ENCODE measurements at regions not wholly inside any gene's neighbourhood (a gene's known extent, or its start where the extent isn't known, plus 50 kb on each side); places are given as distances from the start of the nearest gene placed in this dataset.
A peak's percentile ranks its signal among the peaks of the same experiment; 100 is the strongest.

GRCh38 chr13:44237881-44238421, 135.7 kb upstream of the SERP2 start:
- DNase-seq (ENCODE audit: low read depth), result no peak

DNA sequence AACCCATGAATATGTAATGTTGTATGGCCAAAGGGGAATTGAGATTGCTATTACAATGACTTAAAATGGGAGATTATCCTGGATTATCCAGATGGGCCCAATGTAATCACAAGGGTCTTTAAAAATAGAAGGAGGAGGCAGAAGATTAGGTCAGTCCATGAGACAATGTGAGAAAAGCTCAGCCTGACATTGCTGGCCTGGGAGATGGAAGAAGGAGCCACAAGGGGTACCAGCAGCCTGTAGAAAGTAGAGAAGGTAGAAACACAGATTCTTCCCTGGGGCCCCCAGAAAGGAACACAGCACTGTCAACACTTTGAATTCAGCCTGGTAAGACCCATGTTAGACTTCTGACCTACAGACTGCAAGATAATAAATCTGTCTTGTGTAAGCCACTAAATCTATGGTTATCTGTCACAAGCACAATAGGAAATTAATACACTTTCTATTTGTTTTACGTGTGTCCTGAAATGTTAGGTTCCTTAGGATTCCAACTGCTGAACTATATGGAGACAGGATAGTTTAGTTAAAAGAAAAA, 132.9 kb upstream of the SERP2 start:
- no peak for DNase-seq (ENCODE audit: low read depth)

GRCh38 chr13:44241638-44242037, 132.0 kb upstream of the SERP2 start:
- no peak for DNase-seq (ENCODE audit: low read depth)

GRCh38 chr13:44242766-44243165, 130.9 kb upstream of the SERP2 start:
- no peak for DNase-seq (ENCODE audit: low read depth)

DNA sequence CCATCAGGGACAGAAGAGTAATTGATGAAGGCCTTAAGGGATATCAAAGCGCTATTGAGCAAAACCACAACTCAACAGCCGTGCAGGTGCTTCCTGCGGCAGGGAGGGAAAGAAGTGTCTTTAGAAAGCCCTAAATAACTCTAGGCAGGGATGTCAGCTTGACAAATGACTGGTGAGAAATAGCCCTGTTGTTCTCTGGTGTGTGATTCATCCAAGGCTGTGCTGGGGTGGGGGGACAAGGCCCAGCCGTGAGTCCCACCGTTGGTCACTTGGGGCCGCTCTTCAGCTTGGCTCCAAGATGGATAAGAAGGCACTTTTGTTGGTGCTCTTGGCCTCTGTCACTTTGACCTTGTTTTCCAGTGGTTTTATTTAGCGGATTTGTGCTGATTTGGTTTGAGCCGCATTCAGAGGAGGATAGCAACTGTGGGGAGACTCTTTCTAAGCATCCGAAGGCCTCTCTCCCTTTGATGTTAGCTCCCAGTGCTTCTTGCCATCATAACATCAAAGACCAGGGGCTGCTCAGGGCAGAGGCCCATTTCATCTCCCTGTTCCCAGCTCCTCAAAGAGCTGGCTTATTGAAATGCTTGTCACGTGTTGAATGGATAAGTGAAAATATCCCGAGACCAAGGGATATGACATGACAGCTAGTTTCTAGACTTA, 130.3 kb upstream of the SERP2 start:
- DNase-seq (ENCODE audit: low read depth), result peak; percentile 88

DNA sequence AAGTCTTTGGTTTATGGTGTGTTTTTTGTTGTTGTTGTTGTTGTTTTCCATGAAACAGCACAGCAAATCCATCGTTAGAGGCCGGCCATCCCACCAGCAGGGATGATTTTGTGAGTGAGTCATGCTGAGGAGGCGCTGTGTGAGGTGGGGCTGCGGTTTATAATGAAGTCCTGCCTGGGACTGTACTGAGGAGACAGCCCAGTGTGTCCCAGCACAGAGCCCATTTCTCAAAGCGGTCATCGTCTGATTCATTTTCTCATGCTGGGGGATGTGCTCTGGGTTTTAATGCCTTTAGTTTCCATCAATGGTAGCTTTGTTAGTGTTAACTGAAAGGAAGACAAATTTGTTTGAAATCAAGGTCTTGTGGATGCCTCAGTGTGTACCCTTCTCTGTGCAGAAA, 129.3 kb upstream of the SERP2 start:
- DNase-seq (ENCODE audit: low read depth), result no peak

DNA sequence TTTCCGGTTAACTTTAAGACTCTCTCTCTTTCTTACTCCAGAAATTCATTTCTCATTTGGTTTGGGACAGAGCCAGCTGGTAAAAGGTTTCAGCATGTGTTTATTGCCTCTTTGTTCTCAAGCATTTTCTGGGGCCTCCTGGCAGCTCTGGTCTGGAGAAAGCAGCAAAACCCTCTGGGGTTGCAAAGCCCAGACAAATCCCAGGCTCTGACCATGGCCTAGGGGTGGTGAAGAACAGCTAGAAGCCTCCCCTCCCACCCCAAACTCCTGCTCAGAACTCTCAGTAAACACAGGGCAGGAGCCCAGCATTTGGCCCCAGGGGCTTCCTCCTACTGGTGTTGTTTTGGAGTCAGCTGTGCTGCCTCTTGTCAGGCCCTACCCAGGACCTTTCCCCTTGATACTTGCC, 124.2 kb upstream of the SERP2 start:
- peak; percentile 77 for DNase-seq (ENCODE audit: low read depth)

DNA sequence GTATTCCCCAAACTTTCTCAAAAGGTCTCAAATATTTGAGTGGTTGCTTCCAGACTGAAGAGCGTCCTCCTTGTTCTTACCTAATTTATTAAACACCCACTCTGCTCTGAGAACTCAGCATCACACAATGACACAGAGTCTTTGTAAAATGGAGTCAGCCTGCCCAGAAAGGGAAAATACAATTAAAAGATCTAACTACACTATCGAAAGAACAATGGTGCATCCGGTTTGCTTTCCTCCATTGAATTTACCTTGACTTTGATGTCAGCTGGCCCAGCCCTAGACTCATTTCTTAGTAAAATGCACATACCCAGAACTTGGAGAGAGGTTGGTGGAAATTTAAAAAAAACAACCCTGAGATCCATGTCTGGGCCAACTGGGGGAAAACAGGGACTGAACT, 120.7 kb upstream of the SERP2 start:
- DNase-seq (ENCODE audit: low read depth), result no peak

DNA sequence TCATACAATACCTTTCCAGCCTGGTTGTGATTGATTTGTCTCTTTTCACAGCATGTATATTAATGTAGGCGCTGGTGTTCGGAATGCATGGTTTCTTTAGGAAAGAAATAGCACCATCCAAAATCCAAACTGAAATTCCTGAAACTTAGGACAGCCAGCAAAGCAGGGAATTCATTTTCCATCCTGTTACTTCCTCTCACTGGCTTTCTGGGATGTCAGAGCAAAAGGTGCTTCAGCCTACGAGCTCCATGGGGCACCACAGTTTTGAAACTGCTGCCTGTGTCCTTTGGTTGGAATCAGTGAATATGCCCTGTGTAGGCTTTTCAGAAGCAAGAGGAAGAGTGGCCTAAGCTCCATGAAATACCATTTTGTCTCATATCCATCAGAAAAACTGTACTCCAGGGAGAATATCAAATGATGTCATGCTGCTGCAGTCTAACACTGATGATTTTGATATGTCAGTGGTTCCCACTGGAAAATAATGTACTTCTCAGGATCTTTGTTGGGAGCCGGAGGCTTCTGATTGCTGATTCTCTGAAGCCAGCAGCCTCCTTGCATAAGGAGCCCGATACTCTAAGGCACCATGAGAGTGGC, 117.8 kb upstream of the SERP2 start:
- DNase-seq (ENCODE audit: low read depth), result no peak

DNA sequence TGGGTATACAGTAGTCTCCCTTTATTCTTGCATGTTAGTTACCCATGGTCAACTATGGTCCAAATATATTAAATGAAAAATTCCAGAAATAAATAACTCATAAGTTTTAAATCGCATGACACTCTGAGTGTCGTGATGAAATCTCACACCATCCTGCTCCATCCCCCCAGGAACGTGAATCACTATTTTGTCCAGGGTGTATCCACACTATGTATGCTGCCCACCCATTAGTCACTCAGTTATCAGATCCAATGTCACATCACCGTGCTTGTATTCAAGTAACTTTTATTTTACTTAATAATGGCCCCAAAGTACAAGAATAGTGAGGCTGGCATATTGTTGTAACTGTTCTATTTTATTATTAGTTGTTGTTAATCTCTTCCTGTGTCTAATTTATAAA, 115.8 kb upstream of the SERP2 start:
- DNase-seq (ENCODE audit: low read depth), result no peak

DNA sequence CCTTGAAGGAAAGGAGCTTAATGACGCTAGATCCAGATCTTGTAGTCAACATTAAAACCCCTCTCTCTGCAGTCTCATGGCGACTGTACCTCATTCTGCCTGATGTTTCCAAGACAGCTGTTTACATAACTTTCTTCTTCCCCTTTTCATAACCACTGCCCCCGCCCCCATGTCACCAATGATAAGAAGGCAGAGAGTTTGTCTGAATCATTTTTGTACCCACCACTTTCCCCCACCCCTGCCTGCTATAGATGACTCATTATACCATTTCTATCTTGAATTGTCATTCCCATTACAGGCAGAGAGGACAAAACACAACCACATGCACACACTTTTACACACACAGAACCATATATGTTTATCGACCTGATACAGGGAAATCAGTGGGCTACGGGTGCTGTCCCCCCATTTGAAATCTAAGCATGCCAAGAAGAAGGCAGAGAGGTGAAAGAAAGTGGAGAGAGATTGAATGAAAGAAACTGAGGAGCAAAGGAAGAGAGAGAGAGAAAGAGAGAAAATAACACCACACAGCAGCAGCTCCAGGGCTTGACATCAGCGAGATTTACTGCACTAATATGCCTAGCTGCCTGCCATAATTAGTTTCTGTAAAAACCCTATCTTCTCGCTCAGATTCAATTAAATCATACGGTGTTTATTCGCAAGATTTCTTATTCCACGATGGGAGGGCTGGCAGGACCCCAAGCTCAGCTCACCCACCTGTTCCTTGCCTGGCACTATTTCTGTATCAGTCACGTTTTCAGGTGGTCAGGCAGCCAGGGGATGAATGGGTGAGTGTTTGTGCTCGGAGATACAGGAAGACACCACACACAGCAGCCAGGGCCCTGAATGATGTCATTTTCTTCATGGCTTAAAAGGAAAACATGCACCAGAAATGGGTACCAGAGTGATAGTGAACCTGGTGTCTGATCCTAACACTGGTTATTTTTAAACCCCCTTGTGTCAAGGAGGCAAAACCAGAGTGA, 114.3 kb upstream of the SERP2 start:
- DNase-seq (ENCODE audit: low read depth), result peak; percentile 58

GRCh38 chr13:44260336-44260735, 113.3 kb upstream of the SERP2 start:
- no peak for DNase-seq (ENCODE audit: low read depth)

DNA sequence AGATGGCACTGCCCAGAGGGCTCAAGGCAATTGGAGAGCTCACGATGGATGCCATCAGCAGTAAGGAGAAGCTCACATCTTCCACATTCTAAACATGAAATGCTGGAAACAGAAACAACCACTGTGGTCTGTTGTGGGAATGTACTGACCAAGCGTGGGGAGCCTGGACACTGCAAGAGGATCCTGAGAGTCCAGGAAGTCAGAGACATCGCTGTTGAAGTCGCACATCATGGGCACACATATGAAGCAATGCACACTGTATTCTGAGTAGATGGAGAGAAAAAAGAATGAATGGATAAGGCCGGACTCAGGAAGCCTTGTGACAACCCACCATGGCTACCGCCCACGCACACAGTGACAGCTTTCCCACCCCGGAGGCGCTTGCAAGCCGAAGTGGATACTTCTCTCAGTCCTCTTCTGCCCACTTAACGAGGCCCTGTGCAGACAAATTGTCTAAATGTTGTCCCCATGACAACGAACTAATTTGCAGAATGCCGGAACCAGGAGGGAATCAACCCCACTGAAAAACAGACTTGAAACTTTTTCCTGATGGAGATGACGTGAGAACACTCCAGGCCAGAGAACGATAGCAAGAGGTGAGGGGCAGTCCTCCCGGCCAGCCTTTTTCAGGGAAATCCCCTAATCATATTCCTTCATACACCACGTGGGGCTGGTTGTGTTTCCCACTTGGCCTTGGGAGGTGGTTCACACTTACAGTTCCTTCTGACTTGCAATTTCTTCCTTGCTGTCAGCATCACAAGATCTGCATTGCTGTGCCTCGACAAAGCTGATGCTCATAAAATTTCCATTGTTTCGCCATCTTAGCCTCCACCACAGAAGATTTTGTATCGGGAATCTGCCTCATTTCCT, 109.6 kb upstream of the SERP2 start:
- no peak for DNase-seq (ENCODE audit: low read depth)

DNA sequence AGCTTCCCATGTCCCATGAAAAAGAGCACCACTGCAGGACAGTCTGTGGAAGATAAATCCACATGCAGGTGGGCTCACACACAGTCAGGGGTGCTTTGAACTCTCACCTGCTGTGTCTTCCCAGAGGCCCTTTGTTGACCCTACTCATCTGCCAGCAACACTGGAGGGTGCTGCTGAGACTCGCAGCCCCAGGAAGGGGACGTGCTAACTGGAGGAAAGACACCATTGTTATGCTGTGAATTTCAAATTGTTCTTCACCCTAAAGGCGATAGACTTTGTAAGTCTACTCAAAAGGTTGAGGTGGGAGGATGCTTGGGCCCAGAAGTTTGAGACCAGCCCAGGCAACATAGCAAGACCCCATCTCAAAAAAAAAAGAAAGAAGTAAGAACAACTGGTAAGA, 107.3 kb upstream of the SERP2 start:
- DNase-seq (ENCODE audit: low read depth), result no peak

DNA sequence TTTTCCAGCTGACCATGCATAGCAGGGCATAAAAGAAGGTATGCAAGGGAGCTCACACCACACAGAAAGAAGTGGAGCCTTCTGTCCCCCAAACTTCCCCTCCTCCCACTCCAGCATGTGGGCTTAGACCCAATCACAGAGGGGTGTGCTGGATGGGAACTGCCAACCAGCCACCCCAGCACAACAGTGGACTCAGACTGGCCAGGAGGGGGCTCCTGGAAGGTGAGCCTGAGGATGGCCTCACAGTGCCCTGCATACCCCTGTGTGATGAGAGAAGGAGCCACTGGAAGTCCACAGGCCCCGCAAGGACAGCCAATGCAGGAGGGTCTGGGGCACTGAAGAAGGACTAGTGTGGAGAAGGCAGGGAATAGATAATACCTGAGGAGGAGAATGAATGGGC, 106.9 kb upstream of the SERP2 start:
- no peak for DNase-seq (ENCODE audit: low read depth)

- DNase-seq (ENCODE audit: low read depth), result no peak
These were observed 106.4 kb upstream of the SERP2 start for GRCh38 chr13:44267203-44267602.

- peak; percentile 69 for DNase-seq (ENCODE audit: low read depth)
These were observed 105.6 kb upstream of the SERP2 start for GRCh38 chr13:44267980-44268379.

- no peak for DNase-seq (ENCODE audit: low read depth)
These were observed 104.6 kb upstream of the SERP2 start for GRCh38 chr13:44268980-44269379.

- DNase-seq (ENCODE audit: low read depth), result no peak
These were observed 103.5 kb upstream of the SERP2 start for GRCh38 chr13:44270150-44270549.

DNA sequence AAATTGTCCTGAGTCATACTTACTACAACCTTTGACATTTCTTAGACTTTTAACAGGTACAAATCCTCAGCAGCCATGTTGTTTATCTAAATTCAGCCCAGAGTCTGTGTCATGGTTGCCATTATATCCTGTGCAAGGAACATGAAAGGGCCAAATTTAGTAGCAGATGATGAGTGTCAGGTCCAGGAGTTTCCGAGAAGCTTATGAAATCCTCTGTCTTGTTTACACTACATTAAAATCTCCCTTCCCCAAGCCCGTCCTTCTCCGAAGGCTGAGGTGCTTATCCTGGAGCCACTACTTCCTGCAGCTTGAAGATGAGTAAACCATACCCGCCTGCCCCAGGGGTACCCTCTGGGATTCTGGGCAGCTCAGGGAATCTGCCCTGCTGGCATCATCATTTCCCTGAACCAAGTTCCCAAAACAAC, 102.6 kb upstream of the SERP2 start:
- DNase-seq (ENCODE audit: low read depth), result no peak

DNA sequence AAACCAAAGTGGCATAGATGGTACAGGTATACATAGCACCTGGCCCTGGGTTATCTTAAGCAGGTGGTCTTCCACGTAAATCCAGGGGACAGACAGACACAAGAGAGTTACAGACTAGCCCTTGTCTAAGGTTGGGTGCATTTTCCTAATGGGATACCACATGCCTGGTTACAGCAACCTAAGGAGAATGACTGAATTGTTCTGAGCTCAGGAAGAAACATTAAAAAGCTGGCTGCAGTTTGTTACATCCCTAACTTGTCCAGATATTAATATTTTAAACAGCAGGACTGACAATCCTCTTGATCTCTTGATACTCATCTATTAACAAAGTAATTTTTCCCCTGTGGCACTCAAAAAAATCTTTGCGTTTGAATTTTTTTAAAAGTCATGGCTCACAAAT, 102.2 kb upstream of the SERP2 start:
- no peak for DNase-seq (ENCODE audit: low read depth)
